ENCODE measurements at regions not wholly inside any gene's neighbourhood (a gene's known extent, or its start where the extent isn't known, plus 50 kb on each side); places are given as distances from the start of the nearest gene placed in this dataset.

GRCh38 chr3:139838269-139838957 lies 96.6 kb upstream of the CLSTN2 start:
- Histone ChIP-seq H3K27ac (no peak overlapping the region), H3K4me3 (ENCODE audit: low read depth, low read length) (no peak overlapping the region), H3K27me3 (replicated peaks) (no peaks in the 10 kb centered on the region), H3K36me3 (replicated peaks) (no peaks in the 10 kb centered on the region)
- in situ Hi-C loops (cut with HindIII; ENCODE audit: low pct_ligation_motif_present, low sequenced_read_pairs): no loop called here
- no peak for DNase-seq
- no peak for TF ChIP-seq CTCF (IDR thresholded peaks at IDR 0.05; ENCODE audit: low read depth, low read length, missing control alignments)

GRCh38 chr3:139836698-139837464 lies 98.1 kb upstream of the CLSTN2 start:
- DNase-seq: no peak
- Histone ChIP-seq H3K27ac (no peak overlapping the region), H3K36me3 (replicated peaks) (no peaks in the 10 kb centered on the region), H3K4me3 (ENCODE audit: low read depth, low read length) (no peak overlapping the region), H3K27me3 (replicated peaks) (no peaks in the 10 kb centered on the region)
- in situ Hi-C loops (cut with HindIII; ENCODE audit: low pct_ligation_motif_present, low sequenced_read_pairs): no loop called here
- TF ChIP-seq CTCF (IDR thresholded peaks at IDR 0.05; ENCODE audit: low read depth, low read length, missing control alignments): no peak

GRCh38 chr3:139835830-139836683 lies 98.9 kb upstream of the CLSTN2 start:
- Histone ChIP-seq H3K27me3 (replicated peaks) (no peaks in the 10 kb centered on the region), H3K36me3 (replicated peaks) (no peaks in the 10 kb centered on the region), H3K4me3 (ENCODE audit: low read depth, low read length) (no peak overlapping the region), H3K27ac (no peak overlapping the region)
- DNase-seq: no peak
- no peak for TF ChIP-seq CTCF (IDR thresholded peaks at IDR 0.05; ENCODE audit: low read depth, low read length, missing control alignments)
- in situ Hi-C loops (cut with HindIII; ENCODE audit: low pct_ligation_motif_present, low sequenced_read_pairs): no loop called here

GRCh38 chr3:139832998-139833397 lies 102.0 kb upstream of the CLSTN2 start:
- H3K4me3 ChIP-seq (ENCODE audit: low read depth, low read length): no peak overlapping the region
- no peak for DNase-seq
- in situ Hi-C loops (cut with HindIII; ENCODE audit: low pct_ligation_motif_present, low sequenced_read_pairs): no loop called here
- H3K27ac ChIP-seq: no peak overlapping the region
- H3K36me3 ChIP-seq (replicated peaks): no peaks in the 10 kb centered on the region
- no peaks in the 10 kb centered on the region for H3K27me3 ChIP-seq (replicated peaks)
- TF ChIP-seq CTCF (IDR thresholded peaks at IDR 0.05; ENCODE audit: low read depth, low read length, missing control alignments): no peak

GRCh38 chr3:139830817-139831216 lies 104.2 kb upstream of the CLSTN2 start:
- H3K36me3 ChIP-seq (replicated peaks): no peaks in the 10 kb centered on the region
- no peak for DNase-seq
- H3K4me3 ChIP-seq (ENCODE audit: low read depth, low read length): no peak overlapping the region
- H3K27me3 ChIP-seq (replicated peaks): no peaks in the 10 kb centered on the region
- H3K27ac ChIP-seq: no peak overlapping the region
- TF ChIP-seq CTCF (IDR thresholded peaks at IDR 0.05; ENCODE audit: low read depth, low read length, missing control alignments): no peak
- in situ Hi-C loops (cut with HindIII; ENCODE audit: low pct_ligation_motif_present, low sequenced_read_pairs): no loop called here
